GM18498 (cell line): ENCODE measurements at regions not wholly inside any gene's neighbourhood (a gene's known extent, or its start where the extent isn't known, plus 50 kb on each side); places are given as distances from the start of the nearest gene placed in this dataset.

ENCODE experiments used
- ATAC-seq: cut with Tn5 transposase; IDR thresholded peaks from one replicate; pipeline ENCODE4 v1.9.1; 2021; ENCODE audit warnings: mild to moderate bottlenecking, moderate library complexity; ENCODE audit not compliant: unreplicated experiment

- ATAC-seq, result no peak
Observed at GRCh38 chr11:76277298-76278175, 71.2 kb upstream of the WNT11 start.

GRCh38 chr11:76276781-76277155 is 70.5 kb upstream of the WNT11 start:
- ATAC-seq, result no peak

GRCh38 chr11:76276046-76276780 is 69.9 kb upstream of the WNT11 start:
- no peak for ATAC-seq

- ATAC-seq, result no peak
Observed at GRCh38 chr11:76275446-76275845, 69.1 kb upstream of the WNT11 start.

- ATAC-seq, result no peak
Observed at GRCh38 chr11:76271068-76271467, 64.8 kb upstream of the WNT11 start.

- no peak for ATAC-seq
Observed at GRCh38 chr11:76270389-76270788, 64.1 kb upstream of the WNT11 start.

GRCh38 chr11:76269661-76270261 is 63.5 kb upstream of the WNT11 start:
- no peak for ATAC-seq

- ATAC-seq, result no peak
Observed at GRCh38 chr11:76269247-76269646, 62.9 kb upstream of the WNT11 start.

GRCh38 chr11:76268498-76268897 is 62.2 kb upstream of the WNT11 start:
- ATAC-seq, result no peak

GRCh38 chr11:76267556-76267955 is 61.3 kb upstream of the WNT11 start:
- no peak for ATAC-seq

- ATAC-seq, result no peak
Observed at GRCh38 chr11:76266286-76267100, 60.2 kb upstream of the WNT11 start.

GRCh38 chr11:76265771-76266241 is 59.5 kb upstream of the WNT11 start:
- no peak for ATAC-seq

- no peak for ATAC-seq
Observed at GRCh38 chr11:76263657-76264056, 57.4 kb upstream of the WNT11 start.

- ATAC-seq, result no peak
Observed at GRCh38 chr11:76263166-76263565, 56.9 kb upstream of the WNT11 start.

- no peak for ATAC-seq
Observed at GRCh38 chr11:76260296-76260925, 54.1 kb upstream of the WNT11 start.

GRCh38 chr11:76259299-76259908 is 53.1 kb upstream of the WNT11 start:
- no peak for ATAC-seq

GRCh38 chr11:76257074-76257719 is 50.9 kb upstream of the WNT11 start:
- no peak for ATAC-seq

- ATAC-seq, result no peak
Observed at GRCh38 chr11:76256448-76256847, 50.1 kb upstream of the WNT11 start.
